WTC11 (cell line): ENCODE measurements at regions not wholly inside any gene's neighbourhood (a gene's known extent, or its start where the extent isn't known, plus 50 kb on each side); places are given as distances from the start of the nearest gene placed in this dataset.

Experiments
- ATAC-seq: fragments of 200-7000 bp; cut with Tn5 transposase; 2 replicates; pipeline ENCODE4 v1.10.0; 2021; ENCODE audit warnings: mild to moderate bottlenecking, moderate library complexity
- CTCF ChIA-PET: fragments of 300-600 bp; sonication (Branson Sonifier 250); formaldehyde crosslinking; loops from one replicate; lab custom pipeline; 2021; ENCODE audit warnings: antibody characterized with exemption; lab: Charles Lee
- POLR2A ChIA-PET: fragments of 350-600 bp; sonication (Branson Sonifier 250); formaldehyde crosslinking; loops from one replicate; lab custom pipeline; 2021; ENCODE audit warnings: antibody characterized with exemption; lab: Charles Lee
- DNase-seq: peaks from one replicate; pipeline ENCODE4 v3.0.0; 2021; ENCODE audit warnings: low spot score
- H3K27ac Mint-ChIP-seq: 2 replicates; pipeline ENCODE4 v1.8.0; 2021; ENCODE audit warnings: mixed read lengths
- H3K27me3 Mint-ChIP-seq: 2 replicates; pipeline ENCODE4 v1.8.0; 2021; ENCODE audit warnings: low read depth, mild to moderate bottlenecking, moderate library complexity, mixed read lengths
- H3K36me3 Mint-ChIP-seq: 2 replicates; pipeline ENCODE4 v1.8.0; 2021; ENCODE audit warnings: mixed read lengths
- H3K4me1 Mint-ChIP-seq: 2 replicates; pipeline ENCODE4 v1.8.0; 2022; ENCODE audit warnings: mixed read lengths
- H3K4me3 Mint-ChIP-seq: 2 replicates; pipeline ENCODE4 v1.8.0; 2021; ENCODE audit warnings: mild to moderate bottlenecking, moderate library complexity, mixed read lengths
- H3K9me3 Mint-ChIP-seq: 2 replicates; pipeline ENCODE4 v1.8.0; 2021; ENCODE audit warnings: mixed read lengths
- AR ChIP-seq: fragments of 250-450 bp; sonication (Bioruptor Pico); IDR thresholded peaks from 2 replicates; pipeline ENCODE4 v1.9.0; 2021; ENCODE audit warnings: mild to moderate bottlenecking
- CTCF ChIP-seq: fragments of 200-600 bp; IDR thresholded peaks from 2 replicates; pipeline ENCODE4 v1.8.0; 2022; ENCODE audit warnings: antibody characterized with exemption
- EMX1 ChIP-seq: fragments of 250-450 bp; sonication (Bioruptor Pico); IDR thresholded peaks from 2 replicates; pipeline ENCODE4 v1.8.0; 2021; ENCODE audit warnings: mild to moderate bottlenecking
- ESRRA ChIP-seq: sonication (generic); formaldehyde crosslinking; IDR thresholded peaks from 2 replicates; pipeline ENCODE4 v1.8.1; 2022; ENCODE audit warnings: mild to moderate bottlenecking, missing genetic modification reagents, borderline replicate concordance
- RELA ChIP-seq: sonication (generic); formaldehyde crosslinking; IDR thresholded peaks from 2 replicates; pipeline ENCODE4 v1.8.1; 2022; ENCODE audit warnings: missing genetic modification reagents, mild to moderate bottlenecking, borderline replicate concordance
- SMAD3 ChIP-seq: sonication (generic); formaldehyde crosslinking; IDR thresholded peaks from 2 replicates; pipeline ENCODE4 v1.8.0; 2022; ENCODE audit warnings: missing genetic modification reagents, mild to moderate bottlenecking, borderline replicate concordance
- SMAD4 ChIP-seq: sonication (generic); formaldehyde crosslinking; IDR thresholded peaks from 2 replicates; pipeline ENCODE4 v1.8.0; 2022; ENCODE audit warnings: mild to moderate bottlenecking, missing genetic modification reagents
- SOX15 ChIP-seq: fragments of 250-450 bp; sonication (Bioruptor Pico); IDR thresholded peaks from 2 replicates; pipeline ENCODE4 v1.9.0; 2021; ENCODE audit warnings: mild to moderate bottlenecking
- STAT6 ChIP-seq: sonication (generic); formaldehyde crosslinking; conservative IDR thresholded peaks from 2 replicates; pipeline ENCODE4 v1.8.1; 2023; ENCODE audit warnings: mild to moderate bottlenecking, low read depth, missing genetic modification reagents, moderate library complexity
- TCF7 ChIP-seq: sonication (generic); formaldehyde crosslinking; IDR thresholded peaks from 2 replicates; pipeline ENCODE4 v1.8.0; 2022; ENCODE audit warnings: mild to moderate bottlenecking, low read depth, missing genetic modification reagents, moderate library complexity
- ZBTB21 ChIP-seq: sonication (generic); formaldehyde crosslinking; IDR thresholded peaks from 2 replicates; pipeline ENCODE4 v1.8.1; 2023; ENCODE audit warnings: mild to moderate bottlenecking, missing genetic modification reagents, borderline replicate concordance
- ZNF263 ChIP-seq: sonication (generic); formaldehyde crosslinking; IDR thresholded peaks from 2 replicates; pipeline ENCODE4 v1.8.1; 2022; ENCODE audit warnings: low read depth, mild to moderate bottlenecking, moderate library complexity, missing genetic modification reagents
- ZNF281 ChIP-seq: sonication (generic); formaldehyde crosslinking; IDR thresholded peaks from 2 replicates; pipeline ENCODE4 v1.8.0; 2023; ENCODE audit warnings: mild to moderate bottlenecking, missing genetic modification reagents
- ZNF396 ChIP-seq: fragments of 250-450 bp; sonication (Bioruptor Pico); IDR thresholded peaks from 2 replicates; pipeline ENCODE4 v1.8.0; 2021; ENCODE audit warnings: mild to moderate bottlenecking, moderate library complexity, borderline replicate concordance

- Mint-ChIP-seq H3K27me3 (no peaks in the 10 kb centered on the region), H3K4me3 (no peak overlapping the region), H3K4me1 (no peaks in the 10 kb centered on the region), H3K27ac (no peak overlapping the region), H3K36me3 (no peaks in the 10 kb centered on the region), H3K9me3 (no peaks in the 10 kb centered on the region)
- TF ChIP-seq RELA (CRISPR knock-in tag) (no peak), ZNF396 (CRISPR knock-in tag) (no peak), STAT6 (CRISPR knock-in tag) (no peak), SMAD3 (CRISPR knock-in tag) (no peak)
- ChIA-PET CTCF (no interaction called here), POLR2A (no interaction called here)
- DNase-seq (no peak), ATAC-seq (no peak)
Measured at GRCh38 chr6:74103417-74103816, 407.4 kb downstream of the CD109 start.

GRCh38 chr6:74100719-74101287 lies 404.8 kb downstream of the CD109 start:
- ATAC-seq, result no peak
- ChIA-PET POLR2A (no interaction called here), CTCF (no interaction called here)
- DNase-seq, result no peak
- Mint-ChIP-seq H3K4me3 (no peak overlapping the region), H3K4me1 (no peaks in the 10 kb centered on the region), H3K36me3 (no peaks in the 10 kb centered on the region), H3K27ac (no peak overlapping the region), H3K27me3 (no peaks in the 10 kb centered on the region)
- no peak for TF ChIP-seq EMX1 (CRISPR knock-in tag)
- TF ChIP-seq, all 79 proteins: peak for 0
- no peaks in the 10 kb centered on the region for H3K9me3 Mint-ChIP-seq

GRCh38 chr6:74096329-74096728 lies 400.3 kb downstream of the CD109 start:
- ChIA-PET CTCF (no interaction called here), POLR2A (no interaction called here)
- no peak overlapping the region for H3K4me3 Mint-ChIP-seq
- no peak overlapping the region for H3K27ac Mint-ChIP-seq
- no peaks in the 10 kb centered on the region for H3K9me3 Mint-ChIP-seq
- no peak for DNase-seq
- no peaks in the 10 kb centered on the region for H3K36me3 Mint-ChIP-seq
- no peak for TF ChIP-seq SMAD4 (CRISPR knock-in tag)
- TF ChIP-seq CTCF, result no peak
- TF ChIP-seq TCF7, result no peak
- TF ChIP-seq ZNF263, result no peak
- no peak for TF ChIP-seq SOX15 (CRISPR knock-in tag)
- TF ChIP-seq ESRRA, result no peak
- no peak for TF ChIP-seq ZNF281 (CRISPR knock-in tag)
- no peak for TF ChIP-seq AR (CRISPR knock-in tag)
- no peak for TF ChIP-seq ZBTB21 (CRISPR knock-in tag)
- no peaks in the 10 kb centered on the region for H3K27me3 Mint-ChIP-seq
- no peak for ATAC-seq
- no peaks in the 10 kb centered on the region for H3K4me1 Mint-ChIP-seq
